SK-N-SH treated with all-trans-retinoic acid at 6 μM for 48 hours (cell line): ENCODE measurements at regions not wholly inside any gene's neighbourhood (a gene's known extent, or its start where the extent isn't known, plus 50 kb on each side); places are given as distances from the start of the nearest gene placed in this dataset.

Source experiments
- PPARA ChIP-seq: fragments of 250-450 bp; sonication (Bioruptor Pico); IDR thresholded peaks from 2 replicates; pipeline ENCODE4 v1.5.0; 2020; ENCODE audit warnings: mild to moderate bottlenecking, borderline replicate concordance
- RARB ChIP-seq: fragments of 250-450 bp; sonication (Bioruptor Pico); IDR thresholded peaks from 2 replicates; pipeline ENCODE4 v1.8.0; 2021; ENCODE audit warnings: mild to moderate bottlenecking, moderate library complexity
- TOX ChIP-seq: fragments of 250-450 bp; sonication (Bioruptor Pico); IDR thresholded peaks from 2 replicates; pipeline ENCODE4 v1.8.0; 2021; ENCODE audit warnings: mild to moderate bottlenecking, moderate library complexity, borderline replicate concordance
- ZC3H10 ChIP-seq: fragments of 250-450 bp; sonication (Bioruptor Pico); IDR thresholded peaks from 2 replicates; pipeline ENCODE4 v1.5.1; 2021; ENCODE audit warnings: mild to moderate bottlenecking, moderate library complexity
- ZFP30 ChIP-seq: fragments of 450-650 bp; formaldehyde crosslinking; IDR thresholded peaks from 2 replicates; pipeline ENCODE4 v1.5.0; 2022; ENCODE audit warnings: mild to moderate bottlenecking, moderate library complexity
- ZNF70 ChIP-seq: fragments of 450-650 bp; formaldehyde crosslinking; IDR thresholded peaks from 2 replicates; pipeline ENCODE4 v1.5.0; 2020; ENCODE audit warnings: mild to moderate bottlenecking, moderate library complexity
- TF ChIP-seq, protein P1 (sequence below): fragments of 250-450 bp; sonication (Bioruptor Pico); IDR thresholded peaks from 2 replicates; pipeline ENCODE4 v1.5.1; 2020; ENCODE audit warnings: low read depth, mild to moderate bottlenecking, moderate library complexity
- TF ChIP-seq, protein P2 (sequence below): fragments of 250-450 bp; sonication (Bioruptor Pico); IDR thresholded peaks from 2 replicates; pipeline ENCODE4 v1.8.0; 2020; ENCODE audit warnings: mild to moderate bottlenecking, moderate library complexity, borderline replicate concordance
- TF ChIP-seq, protein P3 (sequence below): fragments of 250-450 bp; sonication (Bioruptor Pico); IDR thresholded peaks from 2 replicates; pipeline ENCODE4 v1.8.0; 2021; ENCODE audit warnings: low read depth, mild to moderate bottlenecking, moderate library complexity, borderline replicate concordance

DNA sequence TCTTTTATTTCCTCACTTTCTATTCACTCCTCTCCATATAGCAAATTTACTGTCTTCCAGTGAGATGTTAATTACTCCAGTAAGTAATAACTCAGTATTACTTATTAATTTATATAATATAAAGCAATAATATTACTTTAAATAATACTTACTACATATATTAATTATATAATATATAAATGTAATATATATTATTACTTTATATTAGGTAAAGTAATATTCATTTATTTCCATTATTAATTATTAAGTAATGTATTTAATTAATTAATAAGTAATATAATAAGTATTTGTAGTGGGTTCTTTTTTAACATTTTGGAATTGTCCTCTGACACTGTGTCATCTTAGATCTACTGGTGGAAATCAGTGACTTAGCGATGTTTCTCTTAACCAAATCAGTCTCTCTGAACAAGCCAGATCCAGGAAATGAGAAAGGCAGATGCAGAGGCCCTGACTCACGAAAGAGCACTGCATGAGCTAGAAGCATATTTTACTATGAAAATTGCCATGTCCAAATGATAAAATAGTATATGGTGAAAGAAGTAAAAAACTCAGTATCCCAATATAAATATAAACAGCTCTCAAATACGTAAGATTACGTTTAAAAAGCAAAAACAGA is 115.9 kb downstream of the DSEL start:
- TF ChIP-seq ZNF70 (no peak), TOX (no peak), PPARA (CRISPR knock-in tag) (no peak), RARB (no peak), ZFP30 (CRISPR knock-in tag) (no peak), ZC3H10 (no peak)
- TF ChIP-seq, protein P1, sequence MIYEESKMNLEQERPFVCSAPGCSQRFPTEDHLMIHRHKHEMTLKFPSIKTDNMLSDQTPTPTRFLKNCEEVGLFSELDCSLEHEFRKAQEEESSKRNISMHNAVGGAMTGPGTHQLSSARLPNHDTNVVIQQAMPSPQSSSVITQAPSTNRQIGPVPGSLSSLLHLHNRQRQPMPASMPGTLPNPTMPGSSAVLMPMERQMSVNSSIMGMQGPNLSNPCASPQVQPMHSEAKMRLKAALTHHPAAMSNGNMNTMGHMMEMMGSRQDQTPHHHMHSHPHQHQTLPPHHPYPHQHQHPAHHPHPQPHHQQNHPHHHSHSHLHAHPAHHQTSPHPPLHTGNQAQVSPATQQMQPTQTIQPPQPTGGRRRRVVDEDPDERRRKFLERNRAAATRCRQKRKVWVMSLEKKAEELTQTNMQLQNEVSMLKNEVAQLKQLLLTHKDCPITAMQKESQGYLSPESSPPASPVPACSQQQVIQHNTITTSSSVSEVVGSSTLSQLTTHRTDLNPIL (CRISPR knock-in tag) = no peak
- TF ChIP-seq, protein P2, sequence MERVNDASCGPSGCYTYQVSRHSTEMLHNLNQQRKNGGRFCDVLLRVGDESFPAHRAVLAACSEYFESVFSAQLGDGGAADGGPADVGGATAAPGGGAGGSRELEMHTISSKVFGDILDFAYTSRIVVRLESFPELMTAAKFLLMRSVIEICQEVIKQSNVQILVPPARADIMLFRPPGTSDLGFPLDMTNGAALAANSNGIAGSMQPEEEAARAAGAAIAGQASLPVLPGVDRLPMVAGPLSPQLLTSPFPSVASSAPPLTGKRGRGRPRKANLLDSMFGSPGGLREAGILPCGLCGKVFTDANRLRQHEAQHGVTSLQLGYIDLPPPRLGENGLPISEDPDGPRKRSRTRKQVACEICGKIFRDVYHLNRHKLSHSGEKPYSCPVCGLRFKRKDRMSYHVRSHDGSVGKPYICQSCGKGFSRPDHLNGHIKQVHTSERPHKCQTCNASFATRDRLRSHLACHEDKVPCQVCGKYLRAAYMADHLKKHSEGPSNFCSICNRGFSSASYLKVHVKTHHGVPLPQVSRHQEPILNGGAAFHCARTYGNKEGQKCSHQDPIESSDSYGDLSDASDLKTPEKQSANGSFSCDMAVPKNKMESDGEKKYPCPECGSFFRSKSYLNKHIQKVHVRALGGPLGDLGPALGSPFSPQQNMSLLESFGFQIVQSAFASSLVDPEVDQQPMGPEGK (CRISPR knock-in tag) = no peak
- TF ChIP-seq, protein P3, sequence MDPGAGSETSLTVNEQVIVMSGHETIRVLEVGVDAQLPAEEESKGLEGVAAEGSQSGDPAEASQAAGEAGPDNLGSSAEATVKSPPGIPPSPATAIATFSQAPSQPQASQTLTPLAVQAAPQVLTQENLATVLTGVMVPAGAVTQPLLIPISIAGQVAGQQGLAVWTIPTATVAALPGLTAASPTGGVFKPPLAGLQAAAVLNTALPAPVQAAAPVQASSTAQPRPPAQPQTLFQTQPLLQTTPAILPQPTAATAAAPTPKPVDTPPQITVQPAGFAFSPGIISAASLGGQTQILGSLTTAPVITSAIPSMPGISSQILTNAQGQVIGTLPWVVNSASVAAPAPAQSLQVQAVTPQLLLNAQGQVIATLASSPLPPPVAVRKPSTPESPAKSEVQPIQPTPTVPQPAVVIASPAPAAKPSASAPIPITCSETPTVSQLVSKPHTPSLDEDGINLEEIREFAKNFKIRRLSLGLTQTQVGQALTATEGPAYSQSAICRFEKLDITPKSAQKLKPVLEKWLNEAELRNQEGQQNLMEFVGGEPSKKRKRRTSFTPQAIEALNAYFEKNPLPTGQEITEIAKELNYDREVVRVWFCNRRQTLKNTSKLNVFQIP (CRISPR knock-in tag) = no peak
